HUES64 (cell line): ENCODE measurements at regions not wholly inside any gene's neighbourhood (a gene's known extent, or its start where the extent isn't known, plus 50 kb on each side); places are given as distances from the start of the nearest gene placed in this dataset.

Experiments used
- H3K27ac ChIP-seq: 2 replicates; pipeline ENCODE4 v1.7.0; 2013; ENCODE audit warnings: low read depth, low read length, inconsistent platforms
- H3K27me3 ChIP-seq: 2 replicates; pipeline ENCODE4 v1.6.1; 2013; ENCODE audit warnings: mild to moderate bottlenecking, low read length; ENCODE audit not compliant: insufficient read depth
- H3K36me3 ChIP-seq: 2 replicates; pipeline ENCODE4 v1.6.1; 2013; ENCODE audit warnings: mild to moderate bottlenecking, low read length; ENCODE audit not compliant: insufficient read depth
- H3K4me1 ChIP-seq: 2 replicates; pipeline ENCODE4 v1.6.1; 2013; ENCODE audit warnings: mild to moderate bottlenecking, low read length, moderate library complexity; ENCODE audit not compliant: insufficient read depth
- H3K4me3 ChIP-seq: 2 replicates; pipeline ENCODE4 v1.5.1; 2013; ENCODE audit warnings: mild to moderate bottlenecking, low read length, moderate library complexity
- H3K9ac ChIP-seq: 2 replicates; pipeline ENCODE4 v1.6.1; 2013; ENCODE audit warnings: mild to moderate bottlenecking, low read depth, low read length
- H3K9me3 ChIP-seq: 2 replicates; pipeline ENCODE4 v1.6.1; 2013; ENCODE audit warnings: low read depth, low read length; ENCODE audit not compliant: insufficient read depth
- WGBS: fragments of 150-250, 120-280 bp; methylation state at CpG from one replicate; pipeline ENCODE4 v1.1.7; 2013; ENCODE audit warnings: missing lambda C conversion rate; 5-methylcytosine and 5-hydroxymethylcytosine counted together

- Histone ChIP-seq H3K9me3 (no peaks in the 10 kb centered on the region), H3K4me1 (no peaks in the 10 kb centered on the region), H3K4me3 (no peak overlapping the region), H3K27ac (no peak overlapping the region), H3K27me3 (no peaks in the 10 kb centered on the region), H3K9ac (no peak overlapping the region), H3K36me3 (no peaks in the 10 kb centered on the region)
- whole genome bisulfite sequencing = 98% methylated on average over 2 of the region's 2 CpGs
Measured at GRCh38 chr3:3559786-3560185, 239.4 kb upstream of the LRRN1 start.

GRCh38 chr3:3556078-3556477, 243.2 kb upstream of the LRRN1 start:
- WGBS = 96% methylated on average over 3 of the region's 3 CpGs
- H3K4me1 ChIP-seq = no peaks in the 10 kb centered on the region

GRCh38 chr3:3553236-3553635, 246.0 kb upstream of the LRRN1 start:
- peaks cover 6% of the 10 kb centered on the region; the same call in 1 of the 2 replicates for H3K9me3 ChIP-seq
- H3K9ac ChIP-seq = no peak overlapping the region
- 94% methylated on average over 6 of the region's 6 CpGs for WGBS
- H3K4me3 ChIP-seq = no peak overlapping the region
- H3K27ac ChIP-seq = no peak overlapping the region
- no peaks in the 10 kb centered on the region for H3K4me1 ChIP-seq
- no peaks in the 10 kb centered on the region for H3K36me3 ChIP-seq
- no peaks in the 10 kb centered on the region for H3K27me3 ChIP-seq

More at GRCh38 chr3:3556078-3556477, 243.2 kb upstream of the LRRN1 start:
- Histone ChIP-seq H3K27ac (no peak overlapping the region), H3K27me3 (no peaks in the 10 kb centered on the region), H3K36me3 (no peaks in the 10 kb centered on the region), H3K9ac (no peak overlapping the region), H3K9me3 (no peaks in the 10 kb centered on the region), H3K4me3 (no peak overlapping the region)

- Histone ChIP-seq H3K36me3 (no peaks in the 10 kb centered on the region), H3K4me1 (no peaks in the 10 kb centered on the region), H3K4me3 (no peak overlapping the region), H3K9ac (no peak overlapping the region), H3K9me3 (peaks cover 6% of the 10 kb centered on the region; the same call in 1 of the 2 replicates), H3K27ac (no peak overlapping the region), H3K27me3 (no peaks in the 10 kb centered on the region)
- 77% methylated on average over 3 of the region's 3 CpGs for WGBS
Measured at GRCh38 chr3:3552761-3553160, 246.5 kb upstream of the LRRN1 start.

GRCh38 chr3:3551981-3552380, 247.2 kb upstream of the LRRN1 start:
- Histone ChIP-seq H3K36me3 (no peaks in the 10 kb centered on the region), H3K9me3 (peaks cover 8% of the 10 kb centered on the region; the same call in 1 of the 2 replicates), H3K9ac (no peak overlapping the region), H3K27me3 (no peaks in the 10 kb centered on the region), H3K4me1 (no peaks in the 10 kb centered on the region), H3K4me3 (no peak overlapping the region), H3K27ac (no peak overlapping the region)

- Histone ChIP-seq H3K9me3 (peaks cover 8% of the 10 kb centered on the region; the same call in 1 of the 2 replicates), H3K9ac (no peak overlapping the region), H3K27me3 (no peaks in the 10 kb centered on the region), H3K4me1 (no peaks in the 10 kb centered on the region), H3K4me3 (no peak overlapping the region), H3K36me3 (no peaks in the 10 kb centered on the region), H3K27ac (no peak overlapping the region)
- 94% methylated on average over 2 of the region's 2 CpGs for WGBS
Measured at GRCh38 chr3:3545360-3545759, 253.9 kb upstream of the LRRN1 start.

- WGBS = 98% methylated on average over 4 of the region's 4 CpGs
- H3K4me1 ChIP-seq = no peaks in the 10 kb centered on the region
- no peaks in the 10 kb centered on the region for H3K9me3 ChIP-seq
- no peaks in the 10 kb centered on the region for H3K27me3 ChIP-seq
- no peak overlapping the region for H3K9ac ChIP-seq
- no peaks in the 10 kb centered on the region for H3K36me3 ChIP-seq
- H3K27ac ChIP-seq = no peak overlapping the region
- H3K4me3 ChIP-seq = no peak overlapping the region
Measured at GRCh38 chr3:3538451-3538850, 260.8 kb upstream of the LRRN1 start.

- no peak overlapping the region for H3K27ac ChIP-seq
- no peak overlapping the region for H3K4me3 ChIP-seq
- H3K27me3 ChIP-seq = no peaks in the 10 kb centered on the region
- H3K9me3 ChIP-seq = no peaks in the 10 kb centered on the region
- no peaks in the 10 kb centered on the region for H3K36me3 ChIP-seq
- no peak overlapping the region for H3K9ac ChIP-seq
- WGBS = no CpG with 5 or more reads among the region's 1 CpG
- H3K4me1 ChIP-seq = no peaks in the 10 kb centered on the region
Measured at GRCh38 chr3:3532508-3532907, 266.7 kb upstream of the LRRN1 start.

- Histone ChIP-seq H3K27ac (no peak overlapping the region), H3K27me3 (no peaks in the 10 kb centered on the region), H3K9ac (no peak overlapping the region), H3K9me3 (no peaks in the 10 kb centered on the region), H3K4me3 (no peak overlapping the region), H3K4me1 (no peaks in the 10 kb centered on the region), H3K36me3 (no peaks in the 10 kb centered on the region)
- 91% methylated on average over 4 of the region's 4 CpGs for WGBS
Measured at GRCh38 chr3:3531476-3531875, 267.8 kb upstream of the LRRN1 start.

- WGBS = 90% methylated on average over 2 of the region's 2 CpGs
- H3K9ac ChIP-seq = no peak overlapping the region
- no peaks in the 10 kb centered on the region for H3K4me1 ChIP-seq
- H3K27ac ChIP-seq = no peak overlapping the region
- no peaks in the 10 kb centered on the region for H3K27me3 ChIP-seq
- H3K9me3 ChIP-seq = no peaks in the 10 kb centered on the region
- no peak overlapping the region for H3K4me3 ChIP-seq
- no peaks in the 10 kb centered on the region for H3K36me3 ChIP-seq
Measured at GRCh38 chr3:3519266-3519665, 280.0 kb upstream of the LRRN1 start.

GRCh38 chr3:3516996-3517395, 282.2 kb upstream of the LRRN1 start:
- H3K27me3 ChIP-seq = no peaks in the 10 kb centered on the region
- no peak overlapping the region for H3K27ac ChIP-seq
- WGBS = 86% methylated on average over 4 of the region's 4 CpGs
- no peak overlapping the region for H3K4me3 ChIP-seq
- no peaks in the 10 kb centered on the region for H3K4me1 ChIP-seq
- no peaks in the 10 kb centered on the region for H3K9me3 ChIP-seq
- H3K9ac ChIP-seq = no peak overlapping the region
- H3K36me3 ChIP-seq = no peaks in the 10 kb centered on the region

- Histone ChIP-seq H3K4me1 (no peaks in the 10 kb centered on the region), H3K9ac (no peak overlapping the region), H3K36me3 (no peaks in the 10 kb centered on the region), H3K9me3 (no peaks in the 10 kb centered on the region), H3K4me3 (no peak overlapping the region), H3K27ac (no peak overlapping the region), H3K27me3 (no peaks in the 10 kb centered on the region)
Measured at GRCh38 chr3:3516384-3516783, 282.8 kb upstream of the LRRN1 start.
